K562 (cell line): ENCODE measurements at regions not wholly inside any gene's neighbourhood (a gene's known extent, or its start where the extent isn't known, plus 50 kb on each side); places are given as distances from the start of the nearest gene placed in this dataset.
"Not testable (repeated sequence)": the region's sequence is repeated elsewhere in the genome, so short reads cannot be mapped to it uniquely, and the experiment has no call there.

Source experiments
- ATAC-seq: fragments of 200-7000 bp; cut with Tn5 transposase; 3 replicates; pipeline ENCODE4 v1.9.1; 2020; ENCODE audit warnings: moderate library complexity
- BruUV-seq: library from RNA; stranded (reverse); fragments of 400-500 nt; replicated peaks from 2 replicates; lab custom pipeline; 2021; lab: Mats Ljungman, UMichigan
- CTCF ChIA-PET: fragments of 300-600 bp; formaldehyde crosslinking; extraction: SDS; loops from one replicate; lab custom pipeline; 2021; ENCODE audit warnings: low intra/inter-chr PET ratio; lab: Yijun Ruan, JAX
- POLR2A ChIA-PET: fragments of 300-600, 350-650 bp; sonication (Branson Sonifier 250); formaldehyde crosslinking; extraction: SDS; loops from one replicate; lab custom pipeline; 2021; ENCODE audit warnings: antibody characterized with exemption, inconsistent platforms; lab: Yijun Ruan, JAX
- DNase-seq, 4 experiments: peaks; one replicate each; pipeline versions ENCODE4 v3.0.0 to v3.0.0-alpha.2; 2011 to 2018; ENCODE audit warnings: low spot score in 3 of 4, mixed read lengths in 3 of 4; ENCODE audit errors: extremely low read depth in 1 of 4
- FAIRE-seq: peaks from 2 replicates; lab custom pipeline; 2011; peaks lifted over from hg19 to GRCh38; lab: Jason Lieb, UNC
- H2AFZ ChIP-seq: 2 replicates; pipeline ENCODE4 v1.6.0; 2011; ENCODE audit warnings: low read depth, low read length, control low read depth, inconsistent platforms
- H3K27ac ChIP-seq: fragments of 200-600 bp; 3 replicates; pipeline ENCODE4 v1.8.0; 2011; ENCODE audit warnings: low read depth, mild to moderate bottlenecking, control low read depth, inconsistent platforms, low read length, moderate library complexity, mixed read lengths; ENCODE audit errors: extremely low read depth
- H3K27me3 ChIP-seq, 2 experiments: fragments of 300-600 bp in 1 of 2; 2 replicates in 1 of 2; 3 replicates in 1 of 2; pipeline versions ENCODE4 v1.6.0 to v1.8.0; 2011; ENCODE audit warnings: inconsistent platforms in 2 of 2, low read length in 2 of 2, mild to moderate bottlenecking in 1 of 2, mixed read lengths in 1 of 2, moderate library complexity in 1 of 2; ENCODE audit not compliant: control insufficient read depth in 2 of 2, insufficient read depth in 2 of 2
- H3K36me3 ChIP-seq: fragments of 300-600 bp; 3 replicates; pipeline ENCODE4 v1.8.0; 2011; ENCODE audit warnings: mild to moderate bottlenecking, low read length, inconsistent platforms; ENCODE audit not compliant: control insufficient read depth, insufficient read depth
- H3K4me1 ChIP-seq, 2 experiments: fragments of 200-600 bp in 1 of 2; replicated peaks in 1 of 2; 2 replicates in 1 of 2; 3 replicates in 1 of 2; pipeline versions ENCODE4 v1.5.1 to v1.8.0; 2011; ENCODE audit warnings: inconsistent platforms in 2 of 2, low read length in 2 of 2, mild to moderate bottlenecking in 1 of 2, mixed read lengths in 1 of 2, moderate library complexity in 1 of 2; ENCODE audit not compliant: control insufficient read depth in 2 of 2, insufficient read depth in 2 of 2
- H3K4me2 ChIP-seq: 2 replicates; pipeline ENCODE4 v1.6.1; 2011; ENCODE audit warnings: low read length, control low read depth, inconsistent platforms, mixed read lengths; ENCODE audit not compliant: insufficient read depth
- H3K4me3 ChIP-seq: fragments of 200-600 bp; sonication (generic), shearing (Covaris generic); 2 replicates; pipeline ENCODE4 v1.5.1; 2016; ENCODE audit warnings: control low read depth, inconsistent platforms
- H3K79me2 ChIP-seq: fragments of 200-600 bp; 3 replicates; pipeline ENCODE4 v1.8.0; 2011; ENCODE audit warnings: low read length, inconsistent platforms; ENCODE audit not compliant: control insufficient read depth, insufficient read depth
- H3K9ac ChIP-seq, 2 experiments: 2 replicates each; pipeline versions ENCODE4 v1.6.0 to v1.6.1; 2011; ENCODE audit warnings: low read depth in 2 of 2, low read length in 2 of 2, control low read depth in 1 of 2, inconsistent platforms in 1 of 2, mild to moderate bottlenecking in 1 of 2, mixed read lengths in 1 of 2; ENCODE audit not compliant: insufficient read depth in 1 of 2
- H3K9me1 ChIP-seq: one replicate; pipeline ENCODE4 v1.6.0; 2011; ENCODE audit warnings: inconsistent platforms, mild to moderate bottlenecking, low read length, moderate library complexity; ENCODE audit not compliant: control insufficient read depth, insufficient read depth
- H3K9me3 ChIP-seq: replicated peaks from 2 replicates; pipeline ENCODE4 v1.5.1; 2011; ENCODE audit warnings: low read depth, low read length, inconsistent platforms; ENCODE audit not compliant: control insufficient read depth, insufficient read depth
- H4K20me1 ChIP-seq: replicated peaks from 2 replicates; pipeline ENCODE4 v1.6.1; 2011; ENCODE audit warnings: low read length, inconsistent platforms, mixed read lengths; ENCODE audit not compliant: control insufficient read depth, insufficient read depth
- ADNP ChIP-seq: fragments of 200-800 bp; sonication (Bioruptor generic); IDR thresholded peaks from 2 replicates; pipeline ENCODE4 v1.6.1; 2016; ENCODE audit warnings: missing genetic modification characterization, missing compliant biosample characterization
- CHD2 ChIP-seq: IDR thresholded peaks from 2 replicates; pipeline ENCODE4 v1.6.1; 2011; ENCODE audit warnings: low read depth, low read length
- KAT7 ChIP-seq: sonication (generic); formaldehyde crosslinking; IDR thresholded peaks from 2 replicates; pipeline ENCODE4 v1.8.0; 2022; ENCODE audit warnings: missing genetic modification reagents, mild to moderate bottlenecking, borderline replicate concordance
- MXI1 ChIP-seq: IDR thresholded peaks from 2 replicates; pipeline ENCODE4 v1.6.1; 2011; ENCODE audit warnings: low read depth, mild to moderate bottlenecking, improper control_type of control experiment, low read length
- RCOR1 ChIP-seq, 2 experiments: IDR thresholded peaks; 2 replicates each; pipeline ENCODE4 v1.6.1; 2012; ENCODE audit warnings: low read depth in 2 of 2, low read length in 2 of 2, borderline replicate concordance in 1 of 2, improper control_type of control experiment in 1 of 2
- ZNF12 ChIP-seq: sonication (generic); formaldehyde crosslinking; IDR thresholded peaks from 2 replicates; pipeline ENCODE4 v1.4.0; 2020; ENCODE audit warnings: mild to moderate bottlenecking, missing genetic modification reagents
- ZNF239 ChIP-seq: fragments of 250-450 bp; sonication (Bioruptor Pico); IDR thresholded peaks from 2 replicates; pipeline ENCODE4 v1.4.0; 2020; ENCODE audit warnings: mild to moderate bottlenecking
- ZNF311 ChIP-seq: fragments of 250-450 bp; sonication (Bioruptor Pico); IDR thresholded peaks from 2 replicates; pipeline ENCODE4 v1.4.0; 2020; ENCODE audit warnings: mild to moderate bottlenecking, moderate library complexity
- WGBS: fragments of 100-300 bp; shearing (Covaris generic); methylation state at CpG from one replicate; pipeline ENCODE4 v1.1.6; 2016; ENCODE audit warnings: low coverage, mixed read lengths; ENCODE audit not compliant: insufficient coverage; ENCODE audit errors: missing lambda C conversion rate; 5-methylcytosine and 5-hydroxymethylcytosine counted together
- in situ Hi-C: fragments of 300-500 bp; cut with MboI; formaldehyde crosslinking; loops from 4 replicates; pipeline ENCODE4 v1.15.0; 2018; ENCODE audit warnings: inconsistent platforms, mixed read lengths
- intact Hi-C: fragments of 100-400 bp; cut with micrococcal nuclease; formaldehyde crosslinking; loops from 2 replicates; pipeline ENCODE4 v1.14.2; 2022
- TF ChIP-seq, protein P1 (sequence below): fragments of 150-350 bp; conservative IDR thresholded peaks from 2 replicates; pipeline ENCODE4 v1.6.1; 2014; ENCODE audit warnings: low read length
- TF ChIP-seq, protein P2 (sequence below): fragments of 250-450 bp; sonication (Bioruptor Pico); IDR thresholded peaks from 2 replicates; pipeline ENCODE4 v1.8.0; 2022; ENCODE audit warnings: moderate library complexity, mild to moderate bottlenecking, inconsistent platforms

DNA sequence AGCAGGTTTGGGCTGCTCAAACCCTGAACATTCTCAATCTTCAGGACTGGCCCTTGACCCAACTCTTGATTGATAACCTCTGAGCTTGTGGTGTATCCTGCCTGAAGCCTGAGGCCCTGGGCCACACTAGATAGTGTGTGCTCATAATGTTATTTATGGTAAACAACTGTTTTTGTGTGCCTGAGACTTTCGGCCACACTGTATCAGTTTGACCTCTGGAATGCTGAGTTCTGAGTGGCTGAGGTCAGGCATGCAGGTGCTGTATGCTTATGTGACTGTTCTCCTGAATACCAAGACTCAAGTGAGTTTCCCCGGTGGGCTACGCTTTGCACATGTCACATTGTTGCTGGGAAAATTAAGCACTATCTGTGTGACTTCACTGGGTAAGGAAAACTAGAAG lies 82.2 kb upstream of the RMP24 start (continued):
- TF ChIP-seq, protein P1, sequence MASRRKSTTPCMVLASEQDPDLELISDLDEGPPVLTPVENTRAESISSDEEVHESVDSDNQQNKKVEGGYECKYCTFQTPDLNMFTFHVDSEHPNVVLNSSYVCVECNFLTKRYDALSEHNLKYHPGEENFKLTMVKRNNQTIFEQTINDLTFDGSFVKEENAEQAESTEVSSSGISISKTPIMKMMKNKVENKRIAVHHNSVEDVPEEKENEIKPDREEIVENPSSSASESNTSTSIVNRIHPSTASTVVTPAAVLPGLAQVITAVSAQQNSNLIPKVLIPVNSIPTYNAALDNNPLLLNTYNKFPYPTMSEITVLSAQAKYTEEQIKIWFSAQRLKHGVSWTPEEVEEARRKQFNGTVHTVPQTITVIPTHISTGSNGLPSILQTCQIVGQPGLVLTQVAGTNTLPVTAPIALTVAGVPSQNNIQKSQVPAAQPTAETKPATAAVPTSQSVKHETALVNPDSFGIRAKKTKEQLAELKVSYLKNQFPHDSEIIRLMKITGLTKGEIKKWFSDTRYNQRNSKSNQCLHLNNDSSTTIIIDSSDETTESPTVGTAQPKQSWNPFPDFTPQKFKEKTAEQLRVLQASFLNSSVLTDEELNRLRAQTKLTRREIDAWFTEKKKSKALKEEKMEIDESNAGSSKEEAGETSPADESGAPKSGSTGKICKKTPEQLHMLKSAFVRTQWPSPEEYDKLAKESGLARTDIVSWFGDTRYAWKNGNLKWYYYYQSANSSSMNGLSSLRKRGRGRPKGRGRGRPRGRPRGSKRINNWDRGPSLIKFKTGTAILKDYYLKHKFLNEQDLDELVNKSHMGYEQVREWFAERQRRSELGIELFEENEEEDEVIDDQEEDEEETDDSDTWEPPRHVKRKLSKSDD = no peak
- TF ChIP-seq CHD2 (no peak), ZNF239 (CRISPR knock-in tag) (no peak), RCOR1 (IDR thresholded peaks at IDR 0.05; ENCODE audit: borderline replicate concordance in 1 of 2, low read depth in 2 of 2, low read length in 2 of 2) (no peak)

DNA sequence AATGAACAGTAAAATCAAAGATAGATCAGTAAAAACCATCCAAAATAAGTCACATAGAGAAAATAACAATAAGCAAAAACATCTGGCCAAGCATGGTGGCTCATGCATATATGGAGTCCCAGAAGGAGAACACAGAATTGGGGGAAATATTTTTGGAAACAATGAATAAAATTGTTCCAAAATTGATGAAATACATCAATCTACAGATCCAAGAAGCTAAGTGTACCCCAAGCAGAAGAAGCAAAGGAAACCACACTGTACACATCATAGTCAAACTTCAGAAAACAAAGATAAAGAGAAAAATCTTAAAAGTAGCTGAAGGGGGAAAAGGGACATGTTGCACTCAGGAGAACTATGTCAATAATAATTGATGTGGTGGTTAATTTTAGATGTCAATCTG lies 80.4 kb upstream of the RMP24 start:
- H2AFZ ChIP-seq = no peak overlapping the region
- no peak for ATAC-seq
- peaks cover 0 to 4% of the 10 kb centered on the region in 2 experiments; a peak in 1 of 5 replicates for H3K27me3 ChIP-seq
- TF ChIP-seq ZNF311 (CRISPR knock-in tag) = no peak
- no peak for TF ChIP-seq ZNF12 (CRISPR knock-in tag)
- no peak for TF ChIP-seq KAT7
- TF ChIP-seq ADNP (tag) = no peak
- TF ChIP-seq, protein P2, sequence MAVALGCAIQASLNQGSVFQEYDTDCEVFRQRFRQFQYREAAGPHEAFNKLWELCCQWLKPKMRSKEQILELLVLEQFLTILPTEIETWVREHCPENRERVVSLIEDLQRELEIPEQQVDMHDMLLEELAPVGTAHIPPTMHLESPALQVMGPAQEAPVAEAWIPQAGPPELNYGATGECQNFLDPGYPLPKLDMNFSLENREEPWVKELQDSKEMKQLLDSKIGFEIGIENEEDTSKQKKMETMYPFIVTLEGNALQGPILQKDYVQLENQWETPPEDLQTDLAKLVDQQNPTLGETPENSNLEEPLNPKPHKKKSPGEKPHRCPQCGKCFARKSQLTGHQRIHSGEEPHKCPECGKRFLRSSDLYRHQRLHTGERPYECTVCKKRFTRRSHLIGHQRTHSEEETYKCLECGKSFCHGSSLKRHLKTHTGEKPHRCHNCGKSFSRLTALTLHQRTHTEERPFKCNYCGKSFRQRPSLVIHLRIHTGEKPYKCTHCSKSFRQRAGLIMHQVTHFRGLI = no peak
- TF ChIP-seq MXI1 = no peak
- H3K9ac ChIP-seq = no peak overlapping the region
- no peak overlapping the region for H3K4me3 ChIP-seq
- in situ Hi-C loops (no loop called here), intact Hi-C loops (no loop called here)
- H3K27ac ChIP-seq = no peak overlapping the region
- no peaks in the 10 kb centered on the region for H3K9me3 ChIP-seq
- DNase-seq = no peak
- ChIA-PET CTCF (no interaction called here), POLR2A (interaction anchor here (0.5 to 1.0 kb wide), 2 partner anchors 15 to 645 kb away, joined by 3 read pairs; no protein-coding TSS in a partner anchor)
- H4K20me1 ChIP-seq = no peaks in the 10 kb centered on the region
- FAIRE-seq = no peak
- BruUV-seq = no TSS peak
- no peaks in the 10 kb centered on the region for H3K9me1 ChIP-seq
- H3K79me2 ChIP-seq = no peaks in the 10 kb centered on the region
- H3K4me2 ChIP-seq = no peak overlapping the region
- no peaks in the 10 kb centered on the region for H3K4me1 ChIP-seq
- H3K36me3 ChIP-seq = no peaks in the 10 kb centered on the region

DNA sequence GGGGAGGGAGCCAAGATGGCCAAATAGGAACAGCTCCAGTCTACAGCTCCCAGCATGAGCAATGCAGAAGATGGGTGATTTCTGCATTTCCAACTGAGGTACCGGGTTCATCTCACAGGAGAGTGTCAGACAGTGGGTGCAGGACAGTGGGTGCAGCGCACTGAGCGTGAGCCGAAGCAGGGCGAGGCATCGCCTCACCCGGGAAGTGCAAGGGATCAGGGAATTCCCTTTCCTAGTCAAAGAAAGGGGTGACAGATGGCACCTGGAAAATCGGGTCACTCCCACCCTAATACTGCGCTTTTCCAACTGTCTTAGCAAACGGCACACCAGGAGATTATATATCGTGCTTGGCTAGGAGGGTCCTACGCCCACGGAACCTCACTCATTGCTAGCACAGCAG lies 75.0 kb upstream of the RMP24 start:
- DNase-seq, H3K27me3 ChIP-seq, CTCF ChIA-PET, ATAC-seq, intact Hi-C loops, BruUV-seq, H3K9ac ChIP-seq, H3K4me1 ChIP-seq, H3K79me2 ChIP-seq, H3K9me1 ChIP-seq, in situ Hi-C loops, POLR2A ChIA-PET, H3K36me3 ChIP-seq, H4K20me1 ChIP-seq, H3K9me3 ChIP-seq, FAIRE-seq, H3K4me3 ChIP-seq, H3K27ac ChIP-seq: not testable (repeated sequence)
- Histone ChIP-seq H3K4me2 (peak overlapping the region; percentile 25; the same call in 1 of the 2 replicates), H2AFZ (peak overlapping the region; percentile 51; the same call in 1 of the 2 replicates)
- WGBS = 2% methylated on average over 12 of the region's 13 CpGs
